ENCODE measurements at regions not wholly inside any gene's neighbourhood (a gene's known extent, or its start where the extent isn't known, plus 50 kb on each side); places are given as distances from the start of the nearest gene placed in this dataset.
"Not testable (repeated sequence)": the region's sequence is repeated elsewhere in the genome, so short reads cannot be mapped to it uniquely, and the experiment has no call there.

GRCh38 chr9:21592063-21592338 is 109.9 kb upstream of the IFNE start:
- DNase-seq (ENCODE audit: extremely low spot score): no peak
- H3K36me3 ChIP-seq (ENCODE audit: insufficient read depth): no peaks in the 10 kb centered on the region
- no peaks in the 10 kb centered on the region for H3K4me1 ChIP-seq (ENCODE audit: insufficient read depth)
- H3K4me3 ChIP-seq (ENCODE audit: low read depth, low read length): no peak overlapping the region
- WGBS: 92% methylated on average over 3 of the region's 3 CpGs
- no peak overlapping the region for H3K27ac ChIP-seq (ENCODE audit: low read depth)

- WGBS: 77% methylated on average over 4 of the region's 4 CpGs
- H3K27ac ChIP-seq (ENCODE audit: low read depth): no peak overlapping the region
Measured at GRCh38 chr9:21597284-21597683, 115.2 kb upstream of the IFNE start.

GRCh38 chr9:21598749-21599148 is 116.6 kb upstream of the IFNE start:
- no peaks in the 10 kb centered on the region for H3K4me1 ChIP-seq (ENCODE audit: insufficient read depth)
- DNase-seq (ENCODE audit: extremely low spot score): no peak
- no peaks in the 10 kb centered on the region for H3K36me3 ChIP-seq (ENCODE audit: insufficient read depth)
- WGBS: 57% methylated on average over 2 of the region's 2 CpGs
- no peak overlapping the region for H3K27ac ChIP-seq (ENCODE audit: low read depth)
- H3K4me3 ChIP-seq (ENCODE audit: low read depth, low read length): no peak overlapping the region

More at GRCh38 chr9:21597284-21597683, 115.2 kb upstream of the IFNE start:
- no peaks in the 10 kb centered on the region for H3K36me3 ChIP-seq (ENCODE audit: insufficient read depth)
- no peaks in the 10 kb centered on the region for H3K4me1 ChIP-seq (ENCODE audit: insufficient read depth)
- DNase-seq (ENCODE audit: extremely low spot score): no peak
- no peak overlapping the region for H3K4me3 ChIP-seq (ENCODE audit: low read depth, low read length)

- 33% methylated on average over 4 of the region's 4 CpGs for WGBS
- DNase-seq (ENCODE audit: extremely low spot score): no peak
- H3K4me3 ChIP-seq (ENCODE audit: low read depth, low read length): no peak overlapping the region
- H3K36me3 ChIP-seq (ENCODE audit: insufficient read depth): no peaks in the 10 kb centered on the region
- H3K4me1 ChIP-seq (ENCODE audit: insufficient read depth): no peaks in the 10 kb centered on the region
- no peak overlapping the region for H3K27ac ChIP-seq (ENCODE audit: low read depth)
Measured at GRCh38 chr9:21605489-21605931, 123.4 kb upstream of the IFNE start.

- no peak overlapping the region for H3K27ac ChIP-seq (ENCODE audit: low read depth)
- 76% methylated on average over 2 of the region's 2 CpGs for WGBS
- H3K4me1 ChIP-seq (ENCODE audit: insufficient read depth): no peaks in the 10 kb centered on the region
- no peak overlapping the region for H3K4me3 ChIP-seq (ENCODE audit: low read depth, low read length)
- no peaks in the 10 kb centered on the region for H3K36me3 ChIP-seq (ENCODE audit: insufficient read depth)
- DNase-seq (ENCODE audit: extremely low spot score): no peak
Measured at GRCh38 chr9:21607576-21607975, 125.5 kb upstream of the IFNE start.

- Histone ChIP-seq H3K4me1 (ENCODE audit: insufficient read depth) (no peaks in the 10 kb centered on the region), H3K27ac (ENCODE audit: low read depth) (no peak overlapping the region)
- WGBS: 88% methylated on average over 5 of the region's 5 CpGs
Measured at GRCh38 chr9:21608200-21608599, 126.1 kb upstream of the IFNE start.

GRCh38 chr9:21609506-21609905 is 127.4 kb upstream of the IFNE start:
- 63% methylated on average over 1 of the region's 1 CpG for WGBS
- Histone ChIP-seq H3K4me3 (ENCODE audit: low read depth, low read length) (no peak overlapping the region), H3K27ac (ENCODE audit: low read depth) (no peak overlapping the region), H3K4me1 (ENCODE audit: insufficient read depth) (no peaks in the 10 kb centered on the region), H3K36me3 (ENCODE audit: insufficient read depth) (no peaks in the 10 kb centered on the region)
- DNase-seq (ENCODE audit: extremely low spot score): no peak

More at GRCh38 chr9:21608200-21608599, 126.1 kb upstream of the IFNE start:
- H3K4me3 ChIP-seq (ENCODE audit: low read depth, low read length): no peak overlapping the region
- no peaks in the 10 kb centered on the region for H3K36me3 ChIP-seq (ENCODE audit: insufficient read depth)
- DNase-seq (ENCODE audit: extremely low spot score): no peak

GRCh38 chr9:21611891-21612290 is 129.8 kb upstream of the IFNE start:
- no peak for DNase-seq (ENCODE audit: extremely low spot score)
- 85% methylated on average over 1 of the region's 1 CpG for WGBS
- no peak overlapping the region for H3K4me3 ChIP-seq (ENCODE audit: low read depth, low read length)
- H3K27ac ChIP-seq (ENCODE audit: low read depth): no peak overlapping the region
- no peaks in the 10 kb centered on the region for H3K36me3 ChIP-seq (ENCODE audit: insufficient read depth)
- H3K4me1 ChIP-seq (ENCODE audit: insufficient read depth): no peaks in the 10 kb centered on the region

GRCh38 chr9:21615018-21615417 is 132.9 kb upstream of the IFNE start:
- H3K4me3 ChIP-seq (ENCODE audit: low read depth, low read length): no peak overlapping the region
- H3K4me1 ChIP-seq (ENCODE audit: insufficient read depth): no peaks in the 10 kb centered on the region
- H3K27ac ChIP-seq (ENCODE audit: low read depth): no peak overlapping the region
- 53% methylated on average over 1 of the region's 1 CpG for WGBS
- no peaks in the 10 kb centered on the region for H3K36me3 ChIP-seq (ENCODE audit: insufficient read depth)
- DNase-seq (ENCODE audit: extremely low spot score): no peak

- H3K36me3 ChIP-seq (ENCODE audit: insufficient read depth): no peaks in the 10 kb centered on the region
- no peaks in the 10 kb centered on the region for H3K4me1 ChIP-seq (ENCODE audit: insufficient read depth)
- no peak overlapping the region for H3K27ac ChIP-seq (ENCODE audit: low read depth)
- no peak overlapping the region for H3K4me3 ChIP-seq (ENCODE audit: low read depth, low read length)
- 77% methylated on average over 4 of the region's 4 CpGs for WGBS
- DNase-seq (ENCODE audit: extremely low spot score): no peak
Measured at GRCh38 chr9:21615446-21615845, 133.3 kb upstream of the IFNE start.

- 63% methylated on average over 6 of the region's 6 CpGs for WGBS
- no peak for DNase-seq (ENCODE audit: extremely low spot score)
- Histone ChIP-seq H3K27ac (ENCODE audit: low read depth) (no peak overlapping the region), H3K4me1 (ENCODE audit: insufficient read depth) (no peaks in the 10 kb centered on the region), H3K36me3 (ENCODE audit: insufficient read depth) (no peaks in the 10 kb centered on the region), H3K4me3 (ENCODE audit: low read depth, low read length) (no peak overlapping the region)
Measured at GRCh38 chr9:21616082-21616778, 134.1 kb upstream of the IFNE start.

- H3K4me3 ChIP-seq (ENCODE audit: low read depth, low read length): no peak overlapping the region
- no peak overlapping the region for H3K27ac ChIP-seq (ENCODE audit: low read depth)
- 72% methylated on average over 3 of the region's 3 CpGs for WGBS
- H3K36me3 ChIP-seq (ENCODE audit: insufficient read depth): no peaks in the 10 kb centered on the region
- DNase-seq (ENCODE audit: extremely low spot score): no peak
- no peaks in the 10 kb centered on the region for H3K4me1 ChIP-seq (ENCODE audit: insufficient read depth)
Measured at GRCh38 chr9:21624675-21625644, 142.8 kb upstream of the IFNE start.

- 63% methylated on average over 2 of the region's 2 CpGs for WGBS
- H3K36me3 ChIP-seq (ENCODE audit: insufficient read depth): no peaks in the 10 kb centered on the region
- no peaks in the 10 kb centered on the region for H3K4me1 ChIP-seq (ENCODE audit: insufficient read depth)
- DNase-seq (ENCODE audit: extremely low spot score): no peak
- H3K4me3 ChIP-seq (ENCODE audit: low read depth, low read length): no peak overlapping the region
- no peak overlapping the region for H3K27ac ChIP-seq (ENCODE audit: low read depth)
Measured at GRCh38 chr9:21626493-21626892, 144.4 kb upstream of the IFNE start.

- H3K4me3 ChIP-seq (ENCODE audit: low read depth, low read length); H3K36me3 ChIP-seq (ENCODE audit: insufficient read depth); H3K27ac ChIP-seq (ENCODE audit: low read depth); H3K4me1 ChIP-seq (ENCODE audit: insufficient read depth); DNase-seq (ENCODE audit: extremely low spot score): not testable (repeated sequence)
- WGBS: 71% methylated on average over 3 of the region's 3 CpGs
Measured at GRCh38 chr9:21628954-21629353, 146.8 kb upstream of the IFNE start.
